OCI-LY1 (cell line): ENCODE measurements at regions not wholly inside any gene's neighbourhood (a gene's known extent, or its start where the extent isn't known, plus 50 kb on each side); places are given as distances from the start of the nearest gene placed in this dataset.

Experiments used
- CTCF ChIP-seq: fragments of 200-600 bp; sonication (generic), shearing (Covaris generic); IDR thresholded peaks from 2 replicates; pipeline ENCODE4 v1.5.1; 2017; ENCODE audit warnings: mild to moderate bottlenecking, antibody characterized with exemption, low read length, moderate library complexity, mixed read lengths
- EZH2 ChIP-seq: fragments of 200-600 bp; sonication (generic), shearing (Covaris generic); IDR thresholded peaks from 2 replicates; pipeline ENCODE4 v1.8.0; 2017; ENCODE audit warnings: borderline replicate concordance, mixed run types, mild to moderate bottlenecking, antibody characterized with exemption, low read length, moderate library complexity, mixed read lengths

GRCh38 chr9:129273136-129273895 is 95.3 kb upstream of the IER5L start:
- TF ChIP-seq CTCF = no peak
- TF ChIP-seq EZH2 = no peak
